Endothelial cell of umbilical vein (primary cell): ENCODE measurements at regions not wholly inside any gene's neighbourhood (a gene's known extent, or its start where the extent isn't known, plus 50 kb on each side); places are given as distances from the start of the nearest gene placed in this dataset.

Source experiments
- BruUV-seq: library from RNA; stranded (reverse); fragments of 400-500 nt; replicated peaks from 2 replicates; lab custom pipeline; 2021; lab: Mats Ljungman, UMichigan
- CTCF ChIA-PET: fragments of 300-600, 350-600 bp; sonication (Branson Sonifier 250); formaldehyde crosslinking; loops from one replicate; lab custom pipeline; 2021; ENCODE audit warnings: antibody characterized with exemption, inconsistent platforms; lab: Charles Lee
- POLR2A ChIA-PET: fragments of 300-600, 350-600 bp; sonication (Branson Sonifier 250); formaldehyde crosslinking; loops from one replicate; lab custom pipeline; 2021; ENCODE audit warnings: antibody characterized with exemption, inconsistent platforms; lab: Charles Lee
- DNase-seq: peaks from one replicate; pipeline ENCODE4 v3.0.0-alpha.2; 2011; ENCODE audit warnings: low read depth, low spot score
- FAIRE-seq: peaks from 2 replicates; lab custom pipeline; 2011; peaks lifted over from hg19 to GRCh38; lab: Jason Lieb, UNC
- H2AFZ ChIP-seq: 2 replicates; pipeline ENCODE4 v1.6.0; 2012; ENCODE audit warnings: low read depth, low read length, control low read depth, inconsistent platforms
- H3K27ac ChIP-seq: 2 replicates; pipeline ENCODE4 v1.5.1; 2011; ENCODE audit warnings: low read depth, mild to moderate bottlenecking, control low read depth, low read length, moderate library complexity; ENCODE audit not compliant: insufficient read depth
- H3K27me3 ChIP-seq, 2 experiments: 2 replicates each; pipeline versions ENCODE4 v1.6.0 to v1.6.1; 2011; ENCODE audit warnings: low read length in 2 of 2, mixed read lengths in 1 of 2; ENCODE audit not compliant: control insufficient read depth in 2 of 2, insufficient read depth in 2 of 2
- H3K36me3 ChIP-seq, 2 experiments: 2 replicates in 1 of 2; 3 replicates in 1 of 2; pipeline ENCODE4 v1.5.1; 2011; ENCODE audit warnings: low read length in 2 of 2, mild to moderate bottlenecking in 1 of 2, moderate library complexity in 1 of 2; ENCODE audit not compliant: control insufficient read depth in 2 of 2, insufficient read depth in 2 of 2; ENCODE audit errors: extremely low read depth in 1 of 2
- H3K4me1 ChIP-seq: 3 replicates; pipeline ENCODE4 v1.5.1; 2011; ENCODE audit warnings: mild to moderate bottlenecking, low read length; ENCODE audit not compliant: control insufficient read depth, insufficient read depth; ENCODE audit errors: extremely low read depth
- H3K4me2 ChIP-seq: 2 replicates; pipeline ENCODE4 v1.6.1; 2011; ENCODE audit warnings: low read length, control low read depth, mixed read lengths; ENCODE audit not compliant: insufficient read depth
- H3K4me3 ChIP-seq, 3 experiments: fragments of 200-600 bp in 1 of 3; sonication (generic), shearing (Covaris generic) in 1 of 3; replicated peaks in 1 of 3; 2 replicates each; pipeline ENCODE4 v1.5.1; 2011 to 2016; ENCODE audit warnings: control low read depth in 3 of 3, low read length in 3 of 3, mild to moderate bottlenecking in 2 of 3, inconsistent platforms in 1 of 3, low read depth in 1 of 3, moderate library complexity in 1 of 3; ENCODE audit not compliant: insufficient read depth in 1 of 3
- H3K79me2 ChIP-seq: 2 replicates; pipeline ENCODE4 v1.6.0; 2012; ENCODE audit warnings: low read length, inconsistent platforms; ENCODE audit not compliant: control insufficient read depth, insufficient read depth
- H3K9ac ChIP-seq: replicated peaks from 2 replicates; pipeline ENCODE3; 2011; ENCODE audit warnings: low read length, control low read depth; ENCODE audit not compliant: insufficient read depth; ENCODE audit errors: extremely low read depth
- H3K9me1 ChIP-seq: replicated peaks from 3 replicates; pipeline ENCODE4 v1.6.0; 2011; ENCODE audit warnings: mild to moderate bottlenecking, low read length; ENCODE audit not compliant: control insufficient read depth, insufficient read depth; ENCODE audit errors: extremely low read depth
- H3K9me3 ChIP-seq: replicated peaks from 2 replicates; pipeline ENCODE4 v1.5.1; 2012; ENCODE audit warnings: low read length, inconsistent platforms; ENCODE audit not compliant: control insufficient read depth, insufficient read depth
- H4K20me1 ChIP-seq: replicated peaks from 2 replicates; pipeline ENCODE3; 2011; ENCODE audit warnings: mild to moderate bottlenecking, low read length; ENCODE audit not compliant: control insufficient read depth, insufficient read depth; ENCODE audit errors: extremely low read depth
- CTCF ChIP-seq, 2 donors: IDR thresholded peaks; 1 replicate in 1 of 2; 2 replicates in 1 of 2; pipeline ENCODE4 v1.5.1; 2011; ENCODE audit warnings: low read length in 2 of 2, mild to moderate bottlenecking in 2 of 2, moderate library complexity in 2 of 2, control low read depth in 1 of 2, inconsistent platforms in 1 of 2, low read depth in 1 of 2; ENCODE audit not compliant: insufficient read depth in 1 of 2; ENCODE audit errors: extremely low read depth in 1 of 2
- EZH2 ChIP-seq: IDR thresholded peaks from 2 replicates; pipeline ENCODE4 v1.6.1; 2012; ENCODE audit warnings: borderline replicate concordance, low read depth, mild to moderate bottlenecking, moderate library complexity, low read length, inconsistent platforms; ENCODE audit not compliant: severe bottlenecking
- FOS ChIP-seq: IDR thresholded peaks from 2 replicates; pipeline ENCODE4 v1.6.1; 2011; ENCODE audit warnings: mild to moderate bottlenecking, low read length, moderate library complexity, borderline replicate concordance; ENCODE audit not compliant: insufficient read depth
- GATA2 ChIP-seq: IDR thresholded peaks from 2 replicates; pipeline ENCODE4 v1.7.0; 2011; ENCODE audit warnings: low read depth, mild to moderate bottlenecking, moderate library complexity, mixed read lengths, low read length; ENCODE audit not compliant: insufficient read length, insufficient read depth
- JUN ChIP-seq: IDR thresholded peaks from 2 replicates; pipeline ENCODE4 v1.6.1; 2011; ENCODE audit warnings: borderline replicate concordance, low read depth; ENCODE audit not compliant: insufficient read length, insufficient read depth
- MAX ChIP-seq: IDR thresholded peaks from 2 replicates; pipeline ENCODE4 v1.6.1; 2011; ENCODE audit not compliant: insufficient read depth, insufficient read length
- MYC ChIP-seq: IDR thresholded peaks from one replicate; pipeline ENCODE4 v1.6.1; 2011; ENCODE audit warnings: mild to moderate bottlenecking, low read depth, low read length
- POLR2A ChIP-seq: IDR thresholded peaks from 2 replicates; pipeline ENCODE4 v1.6.1; 2012; ENCODE audit warnings: low read depth, mild to moderate bottlenecking, control low read depth, low read length
- POLR2AphosphoS5 ChIP-seq: IDR thresholded peaks from 2 replicates; pipeline ENCODE4 v1.6.1; 2012; ENCODE audit warnings: low read depth, mild to moderate bottlenecking, control low read depth, low read length, moderate library complexity; ENCODE audit not compliant: insufficient read depth
- dilution Hi-C: fragments of 300-500 bp; cut with MboI; formaldehyde crosslinking; loops from one replicate; pipeline ENCODE4 v1.15.0; 2019; ENCODE audit warnings: low sequenced_read_pairs; ENCODE audit not compliant: extremely low pct_ligation_motif_present
- intact Hi-C: fragments of 100-400 bp; cut with micrococcal nuclease; formaldehyde crosslinking; loops from one replicate; pipeline ENCODE4 v1.10.0; 2022

- H3K4me3 ChIP-seq = no peak overlapping the region
- H3K27ac ChIP-seq = no peak overlapping the region
- H3K9me1 ChIP-seq = no peaks in the 10 kb centered on the region
- BruUV-seq = no TSS peak
- H2AFZ ChIP-seq = no peak overlapping the region
- H3K4me2 ChIP-seq = no peak overlapping the region
- H3K9ac ChIP-seq = no peak overlapping the region
- H3K9me3 ChIP-seq = peaks cover 4% of the 10 kb centered on the region
- dilution Hi-C loops = no loop called here
- no peaks in the 10 kb centered on the region for H4K20me1 ChIP-seq
- no peaks in the 10 kb centered on the region for H3K36me3 ChIP-seq
- no peaks in the 10 kb centered on the region for H3K79me2 ChIP-seq
- DNase-seq (no peak), FAIRE-seq (no peak)
- no peaks in the 10 kb centered on the region for H3K27me3 ChIP-seq
- ChIA-PET POLR2A (no interaction called here), CTCF (no interaction called here)
- H3K4me1 ChIP-seq = no peaks in the 10 kb centered on the region
- TF ChIP-seq FOS (no peak), POLR2AphosphoS5 (no peak), JUN (no peak), MAX (no peak), CTCF (IDR thresholded peaks at IDR 0.05; ENCODE audit: extremely low read depth in 1 of 2, insufficient read depth in 1 of 2, low read depth in 1 of 2, low read length in 2 of 2) (no peak), POLR2A (no peak), GATA2 (no peak), MYC (no peak), EZH2 (no peak)
- intact Hi-C loops = no loop called here
Observed at GRCh38 chr5:25033658-25034057, 388.9 kb upstream of the CDH10 start.
